GM21360 (cell line): ENCODE measurements at regions not wholly inside any gene's neighbourhood (a gene's known extent, or its start where the extent isn't known, plus 50 kb on each side); places are given as distances from the start of the nearest gene placed in this dataset.
"Not testable (repeated sequence)": the region's sequence is repeated elsewhere in the genome, so short reads cannot be mapped to it uniquely, and the experiment has no call there.

Source experiments
- ATAC-seq: cut with Tn5 transposase; IDR thresholded peaks from one replicate; pipeline ENCODE4 v1.9.1; 2021; ENCODE audit warnings: mild to moderate bottlenecking, moderate library complexity; ENCODE audit not compliant: unreplicated experiment

- ATAC-seq = no peak
These were observed 428.1 kb upstream of the DPH6 start for GRCh38 chr15:35974052-35974451.

- no peak for ATAC-seq
These were observed 430.0 kb upstream of the DPH6 start for GRCh38 chr15:35975941-35976340.

- ATAC-seq = no peak
These were observed 433.6 kb upstream of the DPH6 start for GRCh38 chr15:35979608-35980007.

- ATAC-seq = no peak
These were observed 434.8 kb upstream of the DPH6 start for GRCh38 chr15:35980719-35981118.

GRCh38 chr15:35986191-35986721 lies 440.3 kb upstream of the DPH6 start:
- ATAC-seq = no peak

- no peak for ATAC-seq
These were observed 441.1 kb upstream of the DPH6 start for GRCh38 chr15:35987056-35987455.

GRCh38 chr15:35991386-35991785 lies 445.4 kb upstream of the DPH6 start:
- no peak for ATAC-seq

GRCh38 chr15:35992791-35993190 lies 446.8 kb upstream of the DPH6 start:
- ATAC-seq = no peak

- no peak for ATAC-seq
These were observed 447.2 kb upstream of the DPH6 start for GRCh38 chr15:35993196-35993595.

- no peak for ATAC-seq
These were observed 448.9 kb upstream of the DPH6 start for GRCh38 chr15:35994876-35995275.

- ATAC-seq = no peak
These were observed 453.0 kb upstream of the DPH6 start for GRCh38 chr15:35998663-35999602.

- no peak for ATAC-seq
These were observed 459.0 kb upstream of the DPH6 start for GRCh38 chr15:36004891-36005490.

GRCh38 chr15:36005542-36005941 lies 459.6 kb upstream of the DPH6 start:
- no peak for ATAC-seq

GRCh38 chr15:36007699-36008098 lies 461.7 kb upstream of the DPH6 start:
- ATAC-seq = no peak

- no peak for ATAC-seq
These were observed 462.8 kb upstream of the DPH6 start for GRCh38 chr15:36008719-36009118.

- ATAC-seq = no peak
These were observed 478.2 kb upstream of the DPH6 start for GRCh38 chr15:36024031-36024688.

- ATAC-seq = no peak
These were observed 480.8 kb upstream of the DPH6 start for GRCh38 chr15:36026627-36027283.

GRCh38 chr15:36029606-36030210 lies 483.7 kb upstream of the DPH6 start:
- ATAC-seq = no peak

GRCh38 chr15:36039996-36040572 lies 494.1 kb upstream of the DPH6 start:
- ATAC-seq = no peak

GRCh38 chr15:36047018-36047716 lies 501.2 kb upstream of the DPH6 start:
- ATAC-seq = not testable (repeated sequence)
